Fibroblast of lung (primary cell): ENCODE measurements at regions not wholly inside any gene's neighbourhood (a gene's known extent, or its start where the extent isn't known, plus 50 kb on each side); places are given as distances from the start of the nearest gene placed in this dataset.

ENCODE experiments used
- CTCF ChIP-seq, 2 donors: IDR thresholded peaks in 1 of 2; conservative IDR thresholded peaks in 1 of 2; 1 replicate in 1 of 2; 2 replicates in 1 of 2; pipeline ENCODE4 v1.5.1; 2011 to 2012; ENCODE audit warnings: low read length in 2 of 2, control low read depth in 1 of 2, inconsistent platforms in 1 of 2, low read depth in 1 of 2, mild to moderate bottlenecking in 1 of 2
- EZH2 ChIP-seq: IDR thresholded peaks from 2 replicates; pipeline ENCODE4 v1.5.1; 2012; ENCODE audit warnings: low read length, control low read depth, mild to moderate bottlenecking; ENCODE audit errors: missing control alignments

- TF ChIP-seq CTCF (conservative IDR thresholded peaks at IDR 0.05 in 1 of 2, IDR thresholded peaks at IDR 0.05 in 1 of 2; ENCODE audit: low read depth in 1 of 2, low read length in 2 of 2) (no peak), EZH2 (no peak)
Observed at GRCh38 chr11:28871090-28871489, 762.9 kb downstream of the METTL15 start.
